Fibroblast of the conjunctiva (primary cell): ENCODE measurements at regions not wholly inside any gene's neighbourhood (a gene's known extent, or its start where the extent isn't known, plus 50 kb on each side); places are given as distances from the start of the nearest gene placed in this dataset.
A peak's percentile ranks its signal among the peaks of the same experiment; 100 is the strongest.

Experiments
- DNase-seq: peaks from one replicate; pipeline ENCODE4 v3.0.0-alpha.2; 2010; ENCODE audit warnings: low read depth

DNA sequence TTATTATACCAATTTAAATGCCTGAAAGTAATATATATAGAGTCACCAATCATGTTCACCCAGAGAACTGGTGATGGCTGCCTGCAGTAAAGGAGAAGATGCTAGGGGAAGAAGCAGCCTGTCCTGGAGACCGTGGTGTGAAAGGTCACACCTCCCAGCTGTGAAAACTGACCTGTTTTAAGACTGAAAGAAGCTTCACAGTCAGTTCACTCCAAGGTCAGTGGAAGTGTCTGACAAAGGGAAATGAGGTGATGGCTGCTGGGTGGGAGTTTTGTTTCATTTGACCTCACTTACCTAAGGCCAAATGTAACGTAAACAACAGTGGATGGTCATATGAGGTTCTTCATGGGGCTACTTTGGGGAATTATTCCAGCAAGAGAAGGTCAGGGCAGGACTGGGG lies 352.1 kb upstream of the GATB start:
- no peak for DNase-seq

DNA sequence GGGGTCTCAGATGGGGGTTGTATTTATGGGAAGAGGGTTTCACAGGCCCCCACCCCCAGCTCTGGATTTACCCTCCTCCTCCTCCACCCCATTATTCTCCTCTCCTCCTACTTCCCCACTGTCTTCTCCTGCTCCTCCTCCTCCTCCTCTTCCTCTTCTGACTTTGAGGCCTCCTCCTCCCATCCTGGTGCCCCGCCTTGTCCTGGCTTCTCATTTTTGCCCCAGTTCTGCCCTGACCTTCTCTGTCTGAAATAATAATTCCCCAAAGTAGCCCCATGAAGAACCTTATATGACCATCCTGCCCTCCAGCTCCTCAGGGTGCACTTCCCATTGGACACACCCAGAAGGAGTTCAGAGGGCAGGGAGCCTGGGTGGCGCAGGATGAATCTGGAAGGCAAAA lies 351.4 kb upstream of the GATB start:
- DNase-seq, result no peak

DNA sequence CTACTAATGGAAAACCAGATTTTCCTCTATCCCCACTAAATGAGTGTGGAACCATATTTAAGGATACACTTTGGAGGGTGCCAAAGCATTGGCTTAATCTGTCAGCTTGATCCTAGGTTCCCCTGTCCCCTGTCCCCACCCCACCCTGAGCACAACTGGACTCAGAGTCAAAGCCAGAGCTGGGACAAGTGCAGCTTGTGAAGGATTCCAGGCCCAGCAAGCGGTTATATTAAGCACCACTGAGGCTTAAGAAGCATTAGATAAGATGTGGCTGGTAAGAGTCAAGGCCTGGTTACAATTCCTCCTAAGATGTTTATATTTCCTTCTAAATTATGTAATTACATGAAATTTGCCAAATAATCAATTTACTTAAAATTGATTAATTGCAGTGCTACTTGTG lies 350.0 kb upstream of the GATB start:
- no peak for DNase-seq

DNA sequence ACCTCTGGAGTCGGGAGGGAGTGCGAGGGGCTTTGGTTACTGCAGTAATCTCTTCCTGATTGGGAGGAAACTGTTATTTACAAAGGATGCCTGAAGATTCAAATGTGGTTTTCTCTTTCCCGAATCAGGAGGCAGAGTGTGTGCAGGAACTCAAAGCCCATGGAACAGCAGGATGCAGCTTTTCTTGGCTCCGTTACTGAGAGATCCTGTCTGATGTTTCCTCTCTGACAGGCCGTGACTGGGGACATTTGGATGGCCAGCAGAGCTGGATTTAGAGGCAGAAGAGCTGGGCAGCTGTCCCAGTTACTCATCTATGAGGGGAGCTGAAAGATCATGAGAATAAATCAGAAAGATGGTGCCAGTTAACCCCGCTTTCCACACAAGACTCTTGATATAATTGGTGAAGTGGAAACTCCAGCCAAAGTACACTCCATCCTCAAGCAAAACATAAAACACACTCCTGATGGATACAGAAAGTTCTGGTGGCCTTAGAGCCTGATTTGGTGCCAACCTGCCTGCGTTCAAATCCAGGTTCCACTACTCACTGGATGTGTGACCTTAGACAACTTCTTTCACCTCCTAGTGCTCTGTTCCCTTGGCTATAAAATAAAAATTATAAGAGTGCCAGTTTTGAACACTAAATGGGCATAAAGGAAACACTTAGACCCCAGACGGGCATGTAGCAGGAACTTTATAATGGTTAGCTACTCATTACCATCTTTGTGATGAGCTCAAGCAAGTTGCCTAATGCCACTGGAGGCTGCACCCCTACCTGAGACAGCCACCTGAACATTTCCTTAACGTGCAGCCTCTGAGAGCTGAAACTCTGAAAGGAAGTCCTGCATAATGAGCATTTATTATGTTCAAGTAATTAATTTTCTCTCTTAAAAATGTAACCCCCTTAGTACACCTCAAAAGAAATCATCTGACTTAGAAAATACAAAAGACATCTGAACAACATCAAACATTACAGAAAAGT lies 349.0 kb upstream of the GATB start:
- no peak for DNase-seq

DNA sequence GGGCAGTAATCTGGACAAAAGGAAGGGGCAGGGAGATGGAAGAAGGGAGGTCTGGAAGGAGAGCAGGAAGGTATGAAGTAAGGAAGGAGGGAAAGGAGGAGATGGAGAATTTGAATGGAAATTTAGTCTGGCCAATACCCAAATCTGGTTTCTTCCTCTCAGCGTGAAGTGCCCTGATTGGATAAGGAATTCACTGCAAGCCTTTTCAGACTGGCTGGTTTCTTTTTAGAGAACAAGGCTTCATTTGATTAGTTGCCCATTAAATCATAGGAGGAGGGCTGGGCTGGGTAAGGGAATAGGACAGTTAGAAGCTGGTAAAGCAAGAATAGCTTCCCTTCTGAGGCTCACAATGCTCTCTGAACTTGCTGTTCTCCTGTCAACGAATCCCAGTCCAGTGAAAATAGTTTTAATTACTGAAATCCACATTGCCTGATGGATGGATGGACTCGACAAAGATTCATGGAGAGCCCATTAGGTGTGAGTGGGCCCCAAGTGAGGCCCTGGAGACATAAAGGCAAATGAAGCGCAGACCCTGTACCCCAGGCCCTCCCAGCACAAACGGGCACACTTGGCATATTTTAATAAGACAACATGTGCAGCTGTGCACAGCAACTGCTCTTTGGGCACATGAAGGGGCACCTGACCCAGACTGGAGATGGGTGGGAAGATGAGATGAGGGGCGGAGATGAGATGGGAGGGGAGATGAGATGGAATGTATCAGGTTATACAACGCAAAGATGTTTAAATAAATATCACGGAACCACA lies 347.1 kb upstream of the GATB start:
- DNase-seq, result no peak

DNA sequence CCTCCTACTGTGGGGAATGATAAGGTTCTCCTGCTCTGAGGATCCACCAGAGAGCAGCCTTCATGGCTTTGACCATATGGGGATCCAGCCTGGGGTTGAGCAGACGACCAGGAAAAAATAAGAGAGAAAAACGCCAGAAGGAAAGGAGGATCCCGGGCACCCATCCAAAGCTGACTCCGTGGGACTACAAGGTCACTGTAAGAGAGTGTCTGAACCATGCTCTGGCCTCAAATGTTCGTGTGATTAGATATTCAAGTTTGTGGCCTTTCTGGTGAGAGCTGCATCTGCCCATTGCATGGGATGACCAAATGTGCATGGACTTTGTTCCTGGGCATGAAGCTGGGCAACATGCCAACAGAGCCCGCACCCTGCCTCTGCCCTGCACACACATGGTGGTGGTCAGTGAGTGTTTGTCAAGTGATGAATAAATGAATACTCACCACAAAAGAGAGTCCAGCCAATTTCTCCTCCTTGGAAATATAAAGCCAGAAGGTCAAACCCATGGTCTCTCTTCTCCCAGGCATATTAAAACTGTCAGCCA lies 346.0 kb upstream of the GATB start:
- DNase-seq, result no peak

DNA sequence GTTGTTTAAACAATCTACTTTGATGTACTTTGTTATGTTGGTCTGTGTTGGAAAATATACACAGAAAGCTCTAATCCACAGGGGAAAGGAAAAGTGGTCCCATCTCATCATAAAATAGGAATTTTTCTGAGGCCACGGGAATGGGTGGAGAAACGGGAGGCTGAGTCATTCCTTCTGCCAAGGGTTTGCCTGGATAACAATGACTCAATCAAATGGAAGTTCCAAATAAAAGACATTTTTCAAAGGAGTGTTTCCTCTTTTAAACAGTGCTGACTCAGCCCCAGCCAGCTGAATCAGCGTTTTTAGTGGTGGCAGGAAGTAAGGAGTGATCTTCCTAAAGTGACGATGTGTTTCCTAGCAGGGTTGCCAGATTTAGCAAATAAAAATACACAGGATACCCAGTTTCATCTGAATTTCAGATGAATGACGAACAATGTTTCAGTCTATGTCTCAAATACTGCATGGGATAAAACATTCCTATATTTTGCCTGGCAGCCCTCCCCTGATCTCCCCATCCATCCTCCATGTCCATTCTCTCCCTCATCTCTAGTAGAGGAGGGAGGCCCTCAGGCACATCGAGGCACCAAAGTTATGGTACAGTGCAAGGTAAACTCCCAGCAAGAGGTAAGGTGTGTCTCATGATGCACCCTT lies 345.4 kb upstream of the GATB start:
- peak; percentile 80 for DNase-seq

DNA sequence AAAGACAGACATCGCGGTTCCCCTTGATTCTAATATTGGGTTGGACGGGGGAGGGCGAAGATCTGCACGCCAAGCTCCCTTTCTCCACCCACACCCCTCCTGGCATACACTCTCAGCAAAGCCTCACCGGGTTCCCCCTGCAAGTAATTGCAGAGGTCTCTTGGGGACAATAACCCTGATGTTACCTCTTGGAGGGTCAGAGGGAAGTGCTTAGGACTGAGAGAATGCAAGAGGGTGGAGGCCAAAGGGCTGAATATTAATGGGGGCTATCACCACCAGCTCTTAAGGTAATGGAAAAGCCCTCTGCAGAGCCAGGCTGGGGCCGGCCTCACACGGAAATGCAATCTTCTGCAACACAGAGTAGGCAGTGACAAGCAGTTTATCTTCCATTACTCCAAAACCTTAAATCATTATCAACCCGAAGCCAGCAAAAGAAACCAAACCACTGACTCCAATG lies 344.1 kb upstream of the GATB start:
- no peak for DNase-seq

DNA sequence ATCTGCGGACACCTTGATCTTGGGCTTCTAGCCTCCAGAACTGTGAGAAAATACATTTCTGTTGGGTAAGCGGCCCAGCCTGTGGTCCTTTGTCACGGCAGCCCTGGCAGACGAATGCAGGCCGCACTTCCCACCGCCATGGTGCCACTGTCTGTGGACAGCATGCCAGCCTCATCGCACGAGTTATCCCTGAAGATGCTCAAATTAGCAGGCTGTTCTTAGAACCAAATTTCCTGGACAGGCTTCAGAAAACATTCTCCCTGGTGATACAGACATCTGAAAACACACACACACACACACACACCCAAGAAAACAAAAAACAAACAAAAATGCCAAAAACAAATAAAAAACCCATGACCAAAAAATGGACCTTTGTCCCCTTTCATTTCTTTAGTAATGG lies 343.5 kb upstream of the GATB start:
- DNase-seq, result no peak

DNA sequence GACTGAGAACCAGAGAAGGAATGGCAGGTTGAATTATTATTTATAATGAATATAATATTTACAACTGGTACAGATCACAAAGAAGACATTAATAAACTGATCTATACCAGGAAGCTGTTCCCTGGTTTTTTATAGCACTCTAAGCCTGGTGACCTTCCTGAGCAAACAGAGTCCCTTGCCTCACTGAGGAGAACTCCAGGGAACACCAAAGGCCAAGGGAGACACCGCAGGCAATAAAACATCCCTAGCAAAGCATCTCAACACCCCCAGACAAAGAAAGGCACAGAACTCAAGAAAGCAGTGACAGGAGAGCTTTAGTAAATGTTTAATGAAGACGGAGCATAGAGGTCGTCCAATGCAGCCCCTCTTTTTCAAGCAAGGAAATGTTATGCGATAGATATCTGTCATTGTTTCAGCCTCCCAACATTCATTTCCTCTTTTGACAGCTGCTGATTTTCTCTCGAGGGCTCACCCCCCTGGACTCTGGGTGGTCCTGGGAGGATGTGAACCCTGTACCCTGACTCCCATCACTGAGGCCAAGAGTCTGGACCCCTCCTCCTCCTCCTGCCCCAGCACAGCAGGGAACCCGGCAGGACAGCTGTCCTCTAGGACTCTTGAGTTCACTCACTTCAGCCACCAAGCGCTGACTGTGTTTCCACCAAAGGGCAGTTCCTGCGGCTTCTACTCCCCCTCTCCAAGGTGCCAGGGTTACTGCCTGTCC lies 342.5 kb upstream of the GATB start:
- no peak for DNase-seq

DNA sequence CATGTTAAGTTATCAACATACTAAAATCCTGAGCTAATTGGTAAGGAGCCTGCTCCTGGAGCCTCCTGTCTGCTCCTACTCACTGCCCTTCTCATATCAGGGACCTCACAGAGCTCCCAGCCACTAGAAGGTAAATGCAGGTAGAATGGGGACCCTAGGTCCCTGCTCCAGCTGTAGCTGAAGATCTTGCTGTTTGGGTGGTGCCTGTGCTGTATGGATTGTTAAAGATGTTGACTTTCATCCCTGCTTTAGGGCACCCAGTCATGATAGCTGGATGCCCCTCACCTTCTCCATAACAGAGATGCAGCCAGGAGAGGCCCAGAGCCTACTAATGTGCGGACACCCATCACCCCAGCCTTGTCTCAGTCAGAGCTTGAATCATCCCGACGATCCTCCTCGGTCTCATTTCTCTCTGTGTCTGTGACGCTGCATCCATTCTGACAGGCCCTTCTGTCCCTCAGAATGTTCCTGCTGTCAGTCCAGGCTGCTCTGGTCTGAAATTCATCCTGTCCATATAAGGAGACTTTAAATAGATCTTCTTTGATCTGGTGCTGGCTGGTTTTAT lies 341.7 kb upstream of the GATB start:
- no peak for DNase-seq

DNA sequence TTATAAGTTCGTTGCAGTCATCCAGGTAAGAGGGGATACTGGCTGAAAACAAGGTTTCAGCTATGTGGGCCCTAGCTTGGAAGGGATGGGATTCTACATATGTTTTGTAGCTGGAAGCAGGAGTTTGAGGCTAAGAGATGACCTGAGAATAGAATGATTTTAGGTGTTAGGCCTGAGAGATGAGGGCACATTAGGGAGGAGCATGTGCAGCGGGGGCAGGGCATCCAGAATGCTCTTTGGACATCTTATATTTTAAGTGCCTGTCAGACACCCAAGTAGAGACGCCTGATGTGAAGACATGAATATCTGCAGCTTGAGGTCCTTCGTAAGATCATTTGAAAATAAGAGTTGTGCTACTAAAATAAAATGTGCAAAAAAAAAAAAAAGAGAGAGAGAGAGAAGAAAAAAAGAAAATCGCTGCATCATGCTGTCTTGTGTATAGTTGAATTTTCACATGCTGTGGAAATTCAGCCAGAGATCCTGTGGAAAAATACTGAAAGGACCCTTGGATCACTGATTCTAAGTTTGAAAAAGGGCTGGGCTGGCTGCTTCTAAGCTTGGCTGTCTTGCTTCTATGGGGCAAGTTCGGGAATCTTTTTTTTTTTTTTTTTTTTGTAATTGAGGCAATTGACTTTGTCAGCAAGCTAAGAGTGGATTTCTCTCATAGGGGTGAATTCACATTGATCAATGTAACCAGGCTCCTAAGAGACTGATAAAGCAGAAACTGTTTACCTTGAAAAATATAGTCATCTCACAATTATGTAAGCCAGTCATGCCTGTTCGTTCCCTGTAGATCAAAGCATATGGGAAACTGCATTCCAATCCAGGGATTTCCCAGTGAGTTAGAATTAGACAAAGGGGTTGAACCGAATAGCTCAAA lies 341.0 kb upstream of the GATB start:
- DNase-seq, result no peak

DNA sequence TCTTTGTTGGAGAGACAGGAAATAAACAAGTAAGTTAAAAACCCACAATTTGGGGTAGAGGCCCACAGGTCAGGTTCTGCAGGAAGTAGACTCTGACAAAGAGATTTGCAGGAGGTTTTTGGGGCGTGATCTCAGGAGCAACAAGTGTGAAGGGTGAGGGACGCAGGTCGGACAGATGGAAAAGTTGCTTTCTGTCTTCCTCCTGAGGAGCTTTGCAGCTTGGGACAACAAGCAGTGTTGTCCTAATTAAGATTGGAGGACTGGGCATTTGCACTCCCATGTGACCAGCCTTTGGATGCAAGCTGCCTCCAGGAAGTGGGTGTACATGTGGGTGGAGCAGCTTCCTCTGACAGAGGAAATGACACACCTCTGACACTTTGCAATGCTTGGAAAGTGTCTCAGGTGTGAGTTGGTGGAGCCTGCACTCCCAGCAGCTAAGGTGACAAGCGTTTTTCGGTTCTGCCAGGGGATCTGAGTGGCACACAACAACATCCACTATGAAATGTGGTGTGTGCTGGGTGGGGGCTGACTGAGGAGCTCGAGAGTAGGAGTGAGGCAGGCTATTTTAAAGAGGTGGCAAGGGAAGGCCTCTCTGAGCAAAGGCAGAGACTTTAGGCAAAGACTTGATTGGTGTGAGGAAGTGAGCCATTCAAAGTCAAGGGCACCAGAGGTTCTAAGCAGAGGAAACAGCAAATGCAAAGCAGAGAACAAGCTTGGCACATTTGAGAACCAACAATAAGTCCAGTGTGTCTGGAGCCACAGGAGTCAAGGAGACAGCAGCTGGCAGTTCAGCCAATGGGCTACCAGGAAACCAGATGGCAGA lies 339.8 kb upstream of the GATB start:
- DNase-seq, result no peak

DNA sequence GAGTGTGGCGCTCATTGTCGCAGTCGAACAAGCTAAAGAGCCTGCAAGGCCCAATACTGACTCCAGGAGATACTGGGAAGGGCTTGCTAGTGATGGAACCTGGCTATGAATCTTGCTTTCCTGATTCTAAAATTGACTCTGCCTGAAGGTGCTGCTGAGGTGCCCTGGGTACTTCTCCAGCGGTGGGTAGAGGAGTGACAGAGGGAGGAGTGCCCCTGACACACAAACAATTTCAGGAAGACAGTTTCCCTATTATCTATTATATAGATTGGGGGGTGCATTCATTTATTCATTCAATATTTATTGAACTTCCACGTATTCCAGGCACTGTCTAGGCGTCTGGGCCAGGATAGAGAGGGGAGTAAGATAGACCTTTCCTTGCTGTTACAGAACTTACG lies 339.2 kb upstream of the GATB start:
- no peak for DNase-seq

DNA sequence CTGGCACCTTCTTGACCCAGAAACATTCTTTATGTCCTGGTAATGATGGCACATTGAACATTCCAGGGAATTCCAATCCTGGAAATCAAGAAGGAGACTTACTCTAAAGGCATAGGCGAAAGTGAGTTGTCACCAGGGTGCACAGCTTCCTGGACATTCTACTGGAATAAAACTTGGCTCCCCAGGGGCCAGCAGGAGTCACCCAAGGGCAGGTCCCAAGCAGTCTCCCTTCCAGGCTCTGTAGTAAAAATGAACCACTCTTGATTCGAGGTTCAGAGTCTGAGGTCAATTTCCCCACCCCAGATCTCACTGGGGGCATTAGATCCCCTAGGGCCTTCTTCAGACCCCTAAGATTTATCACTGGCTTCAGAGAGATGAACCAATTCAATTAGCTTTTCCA lies 338.7 kb upstream of the GATB start:
- no peak for DNase-seq

DNA sequence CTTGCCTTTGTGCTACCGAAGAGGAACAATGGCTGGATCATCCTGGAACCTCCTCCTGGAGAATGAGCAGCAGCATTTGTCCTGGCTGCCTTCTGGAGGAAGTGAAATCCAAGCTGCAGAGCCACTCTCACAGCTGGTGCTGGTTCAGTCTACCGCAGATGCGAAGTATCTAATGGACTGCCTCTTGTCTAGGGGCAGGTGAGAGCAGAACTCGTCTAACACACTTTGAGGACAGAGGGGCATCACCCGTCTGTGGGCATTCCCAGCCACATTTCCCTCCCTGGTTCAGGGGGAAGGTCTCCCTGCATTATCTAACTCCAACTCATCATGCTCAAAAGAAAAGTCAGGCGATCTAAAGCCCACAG lies 338.2 kb upstream of the GATB start:
- DNase-seq, result no peak

DNA sequence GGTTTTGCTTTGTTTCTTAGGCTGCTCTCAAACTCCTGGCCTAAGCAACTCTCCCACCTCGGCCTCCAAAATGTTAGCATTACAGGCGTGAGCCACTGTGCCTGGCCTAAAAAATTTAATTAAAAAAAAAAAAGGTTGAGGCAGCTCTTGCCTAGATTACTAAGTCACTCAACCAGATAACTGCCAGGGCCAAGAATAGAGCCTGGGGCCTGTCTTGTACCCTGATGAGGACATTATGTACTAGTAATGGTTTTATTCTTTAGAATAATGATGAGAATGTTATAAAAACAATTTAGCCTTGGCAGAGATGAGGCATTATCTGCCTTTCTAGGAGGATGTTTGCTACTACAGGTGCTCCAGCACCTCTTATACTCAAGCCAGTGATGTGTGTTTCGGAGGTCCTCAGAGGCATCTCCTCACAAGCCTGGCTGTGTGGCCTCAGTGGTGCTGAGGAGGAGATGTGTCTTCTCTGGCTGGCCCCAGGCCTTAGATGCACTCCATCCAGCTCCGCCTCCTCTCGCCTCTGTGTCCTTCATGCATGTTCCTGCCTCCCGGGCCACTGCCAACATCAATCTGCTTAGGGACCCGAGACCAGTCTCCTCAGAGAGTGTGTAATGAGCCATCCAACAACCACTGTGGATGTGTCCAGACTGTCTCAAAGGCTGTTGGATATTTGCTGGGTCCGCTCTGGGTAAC lies 337.7 kb upstream of the GATB start:
- no peak for DNase-seq

DNA sequence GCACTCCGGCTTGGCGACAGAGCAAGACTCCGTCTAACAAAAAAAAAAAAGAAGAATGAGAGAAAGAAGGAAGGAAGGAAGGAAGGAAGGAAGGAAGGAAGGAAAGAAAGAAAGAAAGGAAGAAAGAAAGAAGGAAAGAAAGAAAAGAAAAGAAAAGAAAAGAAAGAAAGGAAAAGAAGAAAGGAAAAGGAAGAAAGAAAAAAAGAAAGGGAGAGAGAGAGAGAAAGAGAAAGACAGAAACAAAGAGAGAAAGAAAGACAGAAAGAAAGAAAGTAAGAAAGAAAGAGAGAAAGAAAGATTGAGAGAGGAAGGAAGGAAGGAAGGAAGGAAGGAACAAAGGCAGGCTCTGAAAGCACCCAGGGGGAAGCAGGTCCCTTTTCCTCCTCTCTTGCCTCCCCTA lies 336.6 kb upstream of the GATB start:
- DNase-seq, result no peak

DNA sequence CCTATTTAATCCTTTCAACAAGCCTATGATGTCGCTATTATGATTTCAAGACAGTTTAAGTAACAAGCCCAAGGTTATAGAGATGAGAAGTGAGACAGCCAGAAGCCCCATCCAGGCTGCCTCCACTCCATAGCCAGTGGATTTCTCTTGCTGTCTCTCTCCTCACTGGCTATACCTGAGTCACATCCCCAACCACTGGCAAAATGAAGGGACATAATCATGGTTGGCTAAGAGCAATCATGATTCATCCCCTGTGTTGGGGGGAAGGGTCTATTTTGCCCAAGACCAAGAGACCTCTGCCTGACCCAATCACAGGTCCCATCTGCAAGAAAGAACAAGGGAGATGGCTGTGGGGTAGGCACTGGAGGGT lies 334.9 kb upstream of the GATB start:
- DNase-seq, result no peak
